GM12878 (cell line): ENCODE measurements at regions not wholly inside any gene's neighbourhood (a gene's known extent, or its start where the extent isn't known, plus 50 kb on each side); places are given as distances from the start of the nearest gene placed in this dataset.

Source experiments
- ATAC-seq: fragments of 200-7000 bp; cut with Tn5 transposase; 3 replicates; pipeline ENCODE4 v1.9.1; 2020; ENCODE audit warnings: mild to moderate bottlenecking, moderate library complexity
- BruUV-seq: library from RNA; stranded (reverse); fragments of 400-500 nt; replicated peaks from 2 replicates; lab custom pipeline; 2021; lab: Mats Ljungman, UMichigan
- CTCF ChIA-PET: fragments of 300-600 bp; sonication (Branson Sonifier 250); formaldehyde crosslinking; extraction: SDS; loops from one replicate; lab custom pipeline; 2021; ENCODE audit warnings: inconsistent platforms; lab: Yijun Ruan, JAX
- POLR2A ChIA-PET: fragments of 350-600 bp; formaldehyde crosslinking; extraction: SDS; loops from one replicate; lab custom pipeline; 2021; ENCODE audit warnings: inconsistent platforms; lab: Charles Lee
- RAD21 ChIA-PET: fragments of 300-600 bp; sonication (Branson Sonifier 250); formaldehyde crosslinking; loops from one replicate; lab custom pipeline; 2023; ENCODE audit warnings: antibody characterized with exemption; ENCODE audit not compliant: unreplicated experiment; lab: Charles Lee
- SMC1A ChIA-PET: fragments of 300-600 bp; sonication (Branson Sonifier 250); formaldehyde crosslinking; loops from one replicate; lab custom pipeline; 2023; ENCODE audit not compliant: unreplicated experiment, uncharacterized antibody; lab: Charles Lee
- DNase-seq: peaks from one replicate; pipeline ENCODE4 v3.0.0-alpha.2; 2011; ENCODE audit warnings: low read depth, low spot score
- FAIRE-seq: peaks from 3 replicates; lab custom pipeline; 2011; peaks lifted over from hg19 to GRCh38; lab: Jason Lieb, UNC
- H2AFZ ChIP-seq: 2 replicates; pipeline ENCODE4 v1.6.0; 2011; ENCODE audit warnings: low read depth, low read length, control low read depth; ENCODE audit not compliant: control insufficient read depth
- H3K27ac ChIP-seq: 2 replicates; pipeline ENCODE4 v1.5.1; 2011; ENCODE audit warnings: control low read depth; ENCODE audit not compliant: control insufficient read depth, insufficient read depth
- H3K27me3 ChIP-seq, 2 experiments: replicated peaks in 1 of 2; 2 replicates each; pipeline versions ENCODE4 v1.6.0 to v1.6.1; 2011; ENCODE audit warnings: low read length in 1 of 2; ENCODE audit not compliant: control insufficient read depth in 2 of 2, insufficient read depth in 2 of 2
- H3K36me3 ChIP-seq, 2 experiments: 2 replicates each; pipeline ENCODE4 v1.5.1; 2011; ENCODE audit warnings: low read length in 1 of 2; ENCODE audit not compliant: control insufficient read depth in 2 of 2, insufficient read depth in 2 of 2
- H3K4me1 ChIP-seq: 2 replicates; pipeline ENCODE4 v1.6.1; 2011; ENCODE audit warnings: mild to moderate bottlenecking, low read length, moderate library complexity, mixed read lengths; ENCODE audit not compliant: control insufficient read depth, insufficient read depth
- H3K4me2 ChIP-seq: 2 replicates; pipeline ENCODE4 v1.6.0; 2011; ENCODE audit warnings: control low read depth; ENCODE audit not compliant: control insufficient read depth, insufficient read depth
- H3K4me3 ChIP-seq: fragments of 200-600 bp; sonication (generic); 2 replicates; pipeline ENCODE4 v1.5.1; 2016
- H3K79me2 ChIP-seq: 2 replicates; pipeline ENCODE4 v1.6.0; 2011; ENCODE audit warnings: low read length; ENCODE audit not compliant: control insufficient read depth, insufficient read depth
- H3K9ac ChIP-seq: 2 replicates; pipeline ENCODE4 v1.8.0; 2011; ENCODE audit warnings: low read length, control low read depth, mixed read lengths; ENCODE audit not compliant: control insufficient read depth, insufficient read depth
- H3K9me3 ChIP-seq: replicated peaks from 3 replicates; pipeline ENCODE4 v1.5.1; 2011; ENCODE audit warnings: mild to moderate bottlenecking, low read length; ENCODE audit not compliant: control insufficient read depth, insufficient read depth
- H4K20me1 ChIP-seq: 2 replicates; pipeline ENCODE4 v1.6.0; 2011; ENCODE audit not compliant: control insufficient read depth, insufficient read depth
- CTCF ChIP-seq, 3 experiments: IDR thresholded peaks in 2 of 3; conservative IDR thresholded peaks in 1 of 3; 2 replicates each; pipeline ENCODE4 v1.5.1; 2011; ENCODE audit warnings: low read depth in 3 of 3, low read length in 3 of 3, mild to moderate bottlenecking in 3 of 3, control low read depth in 2 of 3, moderate library complexity in 2 of 3, inconsistent platforms in 1 of 3, mixed read lengths in 1 of 3; ENCODE audit not compliant: control insufficient read depth in 2 of 3, insufficient read depth in 1 of 3; ENCODE audit errors: extremely low read depth in 1 of 3
- SIX5 ChIP-seq: IDR thresholded peaks from 2 replicates; pipeline ENCODE4 v1.6.1; 2011; ENCODE audit warnings: mild to moderate bottlenecking, low read depth, low read length, moderate library complexity; ENCODE audit not compliant: severe bottlenecking
- WGBS: methylation state at CpG from one replicate; pipeline ENCODE4 v1.1.6; 2016; ENCODE audit warnings: low lambda C conversion rate; ENCODE audit not compliant: insufficient replicate concordance, insufficient coverage; ENCODE audit errors: missing lambda C conversion rate; 5-methylcytosine and 5-hydroxymethylcytosine counted together
- in situ Hi-C: fragments of 300-500 bp; cut with MboI; formaldehyde crosslinking; loops from 9 replicates; pipeline ENCODE4 v1.14.3; 2018; ENCODE audit warnings: mixed read lengths
- intact Hi-C: fragments of 100-400 bp; cut with micrococcal nuclease; formaldehyde crosslinking; loops from one replicate; pipeline ENCODE4 v1.14.2; 2022; ENCODE audit not compliant: unreplicated experiment

GRCh38 chrX:34332334-34332733 lies 200.2 kb upstream of the FAM47A start:
- in situ Hi-C loops, result no loop called here

More at GRCh38 chrX:34332334-34332733, 200.2 kb upstream of the FAM47A start:
- Histone ChIP-seq H3K27ac (no peak overlapping the region), H3K9ac (no peak overlapping the region), H3K9me3 (no peaks in the 10 kb centered on the region), H3K4me3 (no peak overlapping the region), H4K20me1 (no peaks in the 10 kb centered on the region), H2AFZ (no peak overlapping the region), H3K27me3 (no peaks in the 10 kb centered on the region), H3K4me1 (no peaks in the 10 kb centered on the region), H3K36me3 (no peaks in the 10 kb centered on the region), H3K4me2 (no peak overlapping the region), H3K79me2 (no peaks in the 10 kb centered on the region)
- TF ChIP-seq CTCF (IDR thresholded peaks at IDR 0.05 in 2 of 3, conservative IDR thresholded peaks at IDR 0.05 in 1 of 3; ENCODE audit: control insufficient read depth in 2 of 3, extremely low read depth in 1 of 3, insufficient read depth in 1 of 3, low read depth in 3 of 3, low read length in 3 of 3) (peak in 2 of 3 experiments; percentile 13 to 26; a peak in 2 of 6 replicates), SIX5 (no peak)
- no TSS peak for BruUV-seq
- intact Hi-C loops, result no loop called here
- POLR2A ChIA-PET, result interaction anchor here (0.6 kb wide), 1 partner anchor 530 kb away, joined by 4 read pairs; no protein-coding TSS in a partner anchor
- RAD21 ChIA-PET, result no interaction called here
- CTCF ChIA-PET, result no interaction called here
- WGBS, result 47% methylated on average over 2 of the region's 2 CpGs
- no peak for DNase-seq
- FAIRE-seq, result no peak
- ATAC-seq, result peak; percentile 46; the same call in 2 of the 3 replicates
- SMC1A ChIA-PET, result no interaction called here
